ENCODE measurements at regions not wholly inside any gene's neighbourhood (a gene's known extent, or its start where the extent isn't known, plus 50 kb on each side); places are given as distances from the start of the nearest gene placed in this dataset.

- no peak for TF ChIP-seq CTCF (IDR thresholded peaks at IDR 0.05)
- no peak for TF ChIP-seq POLR2AphosphoS5 (IDR thresholded peaks at IDR 0.05)
- TF ChIP-seq POLR2A (IDR thresholded peaks at IDR 0.05): no peak
These were observed 140.0 kb upstream of the LAMA2 start for GRCh38 chr6:128742900-128743299.
